Naive thymus-derived CD4-positive, alpha-beta T cell (primary cell): ENCODE measurements at regions not wholly inside any gene's neighbourhood (a gene's known extent, or its start where the extent isn't known, plus 50 kb on each side); places are given as distances from the start of the nearest gene placed in this dataset.

Experiments used
- ATAC-seq: fragments of 150-1000 bp; cut with Tn5 transposase; 2 replicates; pipeline ENCODE4 v1.10.0; 2021; ENCODE audit warnings: mild to moderate bottlenecking, moderate library complexity
- CTCF ChIA-PET: fragments of 350-600 bp; sonication (Branson Sonifier 250); formaldehyde crosslinking; loops from one replicate; lab custom pipeline; 2021; ENCODE audit warnings: antibody characterized with exemption; lab: Charles Lee
- POLR2A ChIA-PET: fragments of 350-600 bp; sonication (Branson Sonifier 250); formaldehyde crosslinking; loops from one replicate; lab custom pipeline; 2021; ENCODE audit warnings: antibody characterized with exemption, inconsistent platforms; lab: Charles Lee
- DNase-seq, 9 donors: peaks; one replicate each; pipeline versions ENCODE4 v3.0.0 to v3.0.0-alpha.2; 2020 to 2022; ENCODE audit warnings: mixed read lengths in 1 of 9
- H3K27ac ChIP-seq: one replicate; pipeline ENCODE4 v1.7.0; 2013; ENCODE audit warnings: mild to moderate bottlenecking, low read depth, low read length, moderate library complexity
- H3K27me3 ChIP-seq, 2 donors: one replicate each; pipeline ENCODE4 v1.7.0; 2013; ENCODE audit warnings: low read length in 2 of 2, mild to moderate bottlenecking in 2 of 2, moderate library complexity in 2 of 2; ENCODE audit not compliant: control insufficient read depth in 2 of 2, insufficient read depth in 2 of 2
- H3K36me3 ChIP-seq, 3 experiments: 1 replicate in 2 of 3; 2 replicates in 1 of 3; pipeline ENCODE4 v1.7.0; 2013; ENCODE audit warnings: low read length in 3 of 3, mild to moderate bottlenecking in 3 of 3, moderate library complexity in 1 of 3; ENCODE audit not compliant: insufficient read depth in 3 of 3, control insufficient read depth in 2 of 3
- H3K4me1 ChIP-seq, 2 donors: one replicate each; pipeline ENCODE4 v1.7.0; 2013; ENCODE audit warnings: low read length in 2 of 2, mild to moderate bottlenecking in 2 of 2, moderate library complexity in 1 of 2; ENCODE audit not compliant: control insufficient read depth in 2 of 2, insufficient read depth in 2 of 2
- H3K4me3 ChIP-seq: 2 replicates; pipeline ENCODE4 v1.7.0; 2013; ENCODE audit warnings: mild to moderate bottlenecking, low read length
- H3K9me3 ChIP-seq, 3 experiments: 1 replicate in 2 of 3; 2 replicates in 1 of 3; pipeline ENCODE4 v1.7.0; 2013; ENCODE audit warnings: low read length in 3 of 3; ENCODE audit not compliant: control insufficient read depth in 2 of 3
- H3K27ac Mint-ChIP-seq, 9 donors: one replicate each; pipeline ENCODE4 v1.8.0; 2020 to 2022; ENCODE audit warnings: mixed read lengths in 9 of 9, mild to moderate bottlenecking in 8 of 9, moderate library complexity in 5 of 9, inconsistent platforms in 2 of 9
- H3K27me3 Mint-ChIP-seq, 5 donors: one replicate each; pipeline ENCODE4 v1.8.0; 2021 to 2022; ENCODE audit warnings: mixed read lengths in 5 of 5, mild to moderate bottlenecking in 1 of 5
- H3K36me3 Mint-ChIP-seq, 5 donors: one replicate each; pipeline ENCODE4 v1.8.0; 2020 to 2022; ENCODE audit warnings: mixed read lengths in 5 of 5, mild to moderate bottlenecking in 3 of 5, inconsistent platforms in 1 of 5
- H3K4me1 Mint-ChIP-seq, 7 donors: one replicate each; pipeline ENCODE4 v1.8.0; 2020 to 2022; ENCODE audit warnings: mixed read lengths in 7 of 7, mild to moderate bottlenecking in 3 of 7, inconsistent platforms in 1 of 7
- H3K4me3 Mint-ChIP-seq, 10 donors: one replicate each; pipeline ENCODE4 v1.8.0; 2020 to 2022; ENCODE audit warnings: mild to moderate bottlenecking in 10 of 10, mixed read lengths in 10 of 10, moderate library complexity in 6 of 10, inconsistent platforms in 2 of 10
- H3K9me3 Mint-ChIP-seq, 11 donors: one replicate each; pipeline ENCODE4 v1.8.0; 2020 to 2022; ENCODE audit warnings: mixed read lengths in 11 of 11, mild to moderate bottlenecking in 4 of 11, inconsistent platforms in 1 of 11, moderate library complexity in 1 of 11
- intact Hi-C, 2 donors: fragments of 100-400 bp; cut with micrococcal nuclease; formaldehyde crosslinking; loops; one replicate each; pipeline ENCODE4 v1.15.1; 2023

- H3K27ac Mint-ChIP-seq: no peak overlapping the region
- H3K4me3 Mint-ChIP-seq: no peak overlapping the region
- Histone ChIP-seq H3K27me3 (peaks cover 0 to 4% of the 10 kb centered on the region in 2 donors), H3K4me1 (no peaks in the 10 kb centered on the region), H3K27ac (no peak overlapping the region), H3K4me3 (no peak overlapping the region), H3K36me3 (no peaks in the 10 kb centered on the region), H3K9me3 (no peaks in the 10 kb centered on the region)
- CTCF ChIA-PET: no interaction called here
- peaks cover 17 to 41% (median 25%) of the 10 kb centered on the region in 5 donors for H3K27me3 Mint-ChIP-seq
- intact Hi-C loops: no loop called here
- DNase-seq: no peak
- POLR2A ChIA-PET: no interaction called here
- no peaks in the 10 kb centered on the region for H3K4me1 Mint-ChIP-seq
- no peaks in the 10 kb centered on the region for H3K36me3 Mint-ChIP-seq
- H3K9me3 Mint-ChIP-seq: peaks cover 0 to 4% (median 0%) of the 10 kb centered on the region in 11 donors
- ATAC-seq: no peak
These were observed 59.6 kb downstream of the KCNF1 start for GRCh38 chr2:10971161-10971887.

- CTCF ChIA-PET: no interaction called here
- Histone ChIP-seq H3K9me3 (no peaks in the 10 kb centered on the region), H3K4me3 (no peak overlapping the region), H3K27me3 (peaks cover 0 to 2% of the 10 kb centered on the region in 2 donors), H3K4me1 (no peaks in the 10 kb centered on the region), H3K27ac (no peak overlapping the region), H3K36me3 (no peaks in the 10 kb centered on the region)
- peaks cover 17 to 45% (median 30%) of the 10 kb centered on the region in 5 donors for H3K27me3 Mint-ChIP-seq
- intact Hi-C loops: no loop called here
- H3K9me3 Mint-ChIP-seq: peaks cover 0 to 4% (median 0%) of the 10 kb centered on the region in 11 donors
- H3K4me3 Mint-ChIP-seq: no peak overlapping the region
- POLR2A ChIA-PET: no interaction called here
- DNase-seq (no peak), ATAC-seq (no peak)
- H3K4me1 Mint-ChIP-seq: no peaks in the 10 kb centered on the region
- no peaks in the 10 kb centered on the region for H3K36me3 Mint-ChIP-seq
- no peak overlapping the region for H3K27ac Mint-ChIP-seq
These were observed 60.1 kb downstream of the KCNF1 start for GRCh38 chr2:10971888-10972260.

- H3K4me3 Mint-ChIP-seq: no peak overlapping the region
- no peak overlapping the region for H3K4me3 ChIP-seq
- H3K36me3 Mint-ChIP-seq: no peaks in the 10 kb centered on the region
- H3K4me1 Mint-ChIP-seq: peaks cover 0 to 3% (median 0%) of the 10 kb centered on the region in 7 donors
- no peaks in the 10 kb centered on the region for H3K36me3 ChIP-seq
- H3K9me3 ChIP-seq: no peaks in the 10 kb centered on the region
- ATAC-seq: no peak
- H3K27ac Mint-ChIP-seq: no peak overlapping the region
- no peaks in the 10 kb centered on the region for H3K27me3 ChIP-seq
- POLR2A ChIA-PET: no interaction called here
- no peak for DNase-seq
- CTCF ChIA-PET: no interaction called here
- no peaks in the 10 kb centered on the region for H3K4me1 ChIP-seq
- peaks cover 17 to 55% (median 33%) of the 10 kb centered on the region in 5 donors for H3K27me3 Mint-ChIP-seq
- H3K27ac ChIP-seq: no peak overlapping the region
- peaks cover 0 to 4% (median 0%) of the 10 kb centered on the region in 11 donors for H3K9me3 Mint-ChIP-seq
- intact Hi-C loops: no loop called here
These were observed 61.1 kb downstream of the KCNF1 start for GRCh38 chr2:10972683-10973433.

- intact Hi-C loops: no loop called here
- Histone ChIP-seq H3K36me3 (no peaks in the 10 kb centered on the region), H3K9me3 (no peaks in the 10 kb centered on the region), H3K27me3 (no peaks in the 10 kb centered on the region), H3K4me1 (no peaks in the 10 kb centered on the region), H3K4me3 (no peak overlapping the region), H3K27ac (no peak overlapping the region)
- Mint-ChIP-seq H3K27me3 (peaks cover 12 to 54% (median 30%) of the 10 kb centered on the region in 5 donors), H3K4me1 (peaks cover 0 to 3% (median 0%) of the 10 kb centered on the region in 7 donors), H3K27ac (no peak overlapping the region), H3K4me3 (no peak overlapping the region), H3K9me3 (peaks cover 0 to 6% (median 0%) of the 10 kb centered on the region in 11 donors), H3K36me3 (no peaks in the 10 kb centered on the region)
- ATAC-seq: no peak
- no peak for DNase-seq
- ChIA-PET CTCF (no interaction called here), POLR2A (no interaction called here)
These were observed 62.0 kb downstream of the KCNF1 start for GRCh38 chr2:10973766-10974165.

GRCh38 chr2:10977003-10977402 is 65.3 kb downstream of the KCNF1 start:
- Histone ChIP-seq H3K27me3 (no peaks in the 10 kb centered on the region), H3K4me1 (no peaks in the 10 kb centered on the region), H3K4me3 (no peak overlapping the region), H3K9me3 (no peaks in the 10 kb centered on the region), H3K36me3 (no peaks in the 10 kb centered on the region), H3K27ac (no peak overlapping the region)
- peaks cover 0 to 6% (median 0%) of the 10 kb centered on the region in 11 donors for H3K9me3 Mint-ChIP-seq
- peaks cover 0 to 3% (median 0%) of the 10 kb centered on the region in 7 donors for H3K4me1 Mint-ChIP-seq
- H3K27me3 Mint-ChIP-seq: peaks cover 0 to 44% (median 22%) of the 10 kb centered on the region in 5 donors
- ChIA-PET CTCF (no interaction called here), POLR2A (no interaction called here)
- no peak for ATAC-seq
- no peak for DNase-seq
- no peak overlapping the region for H3K27ac Mint-ChIP-seq
- no peak overlapping the region for H3K4me3 Mint-ChIP-seq
- no peaks in the 10 kb centered on the region for H3K36me3 Mint-ChIP-seq
- intact Hi-C loops: no loop called here

GRCh38 chr2:10977621-10978020 is 65.9 kb downstream of the KCNF1 start:
- peaks cover 0 to 38% (median 16%) of the 10 kb centered on the region in 5 donors for H3K27me3 Mint-ChIP-seq
- H3K4me3 Mint-ChIP-seq: no peak overlapping the region
- H3K4me1 ChIP-seq: no peaks in the 10 kb centered on the region
- peaks cover 0 to 6% (median 0%) of the 10 kb centered on the region in 11 donors for H3K9me3 Mint-ChIP-seq
- H3K27ac ChIP-seq: no peak overlapping the region
- no peak overlapping the region for H3K27ac Mint-ChIP-seq
- H3K9me3 ChIP-seq: no peaks in the 10 kb centered on the region
- ATAC-seq (no peak), DNase-seq (no peak)
- H3K27me3 ChIP-seq: no peaks in the 10 kb centered on the region
- peaks cover 0 to 3% (median 0%) of the 10 kb centered on the region in 7 donors for H3K4me1 Mint-ChIP-seq
- CTCF ChIA-PET: interaction anchor here (0.7 kb wide), 1 partner anchor 10 kb away, joined by 3 read pairs; no protein-coding TSS in a partner anchor
- H3K36me3 ChIP-seq: no peaks in the 10 kb centered on the region
- H3K36me3 Mint-ChIP-seq: no peaks in the 10 kb centered on the region
- POLR2A ChIA-PET: no interaction called here
- intact Hi-C loops: no loop called here
- no peak overlapping the region for H3K4me3 ChIP-seq
